Liver (tissue), 3 donors: ENCODE measurements at regions not wholly inside any gene's neighbourhood (a gene's known extent, or its start where the extent isn't known, plus 50 kb on each side); places are given as distances from the start of the nearest gene placed in this dataset.

Source experiments
- CTCF ChIP-seq: fragments of 150-350 bp; IDR thresholded peaks from 2 replicates; pipeline ENCODE4 v1.5.1; 2017; ENCODE audit warnings: improper control_type of control experiment, low read depth, low read length; ENCODE audit not compliant: missing input control
- JUND ChIP-seq, 2 donors: IDR thresholded peaks; 2 replicates each; pipeline ENCODE4 v1.6.1; 2016; ENCODE audit warnings: antibody characterized with exemption in 2 of 2
- SP1 ChIP-seq: IDR thresholded peaks from 2 replicates; pipeline ENCODE4 v1.6.1; 2018; ENCODE audit warnings: antibody characterized with exemption, mild to moderate bottlenecking
- TAF1 ChIP-seq: conservative IDR thresholded peaks from 2 replicates; pipeline ENCODE4 v1.6.1; 2016; ENCODE audit warnings: antibody characterized with exemption, mild to moderate bottlenecking
- TF ChIP-seq, protein P1 (sequence below): IDR thresholded peaks from 2 replicates; pipeline ENCODE4 v1.6.1; 2016; ENCODE audit warnings: antibody characterized with exemption
- TF ChIP-seq, protein P2 (sequence below): IDR thresholded peaks from 2 replicates; pipeline ENCODE4 v1.6.1; 2016; ENCODE audit warnings: antibody characterized with exemption
- donor health status: healthy.
- donor health status: healthy.

DNA sequence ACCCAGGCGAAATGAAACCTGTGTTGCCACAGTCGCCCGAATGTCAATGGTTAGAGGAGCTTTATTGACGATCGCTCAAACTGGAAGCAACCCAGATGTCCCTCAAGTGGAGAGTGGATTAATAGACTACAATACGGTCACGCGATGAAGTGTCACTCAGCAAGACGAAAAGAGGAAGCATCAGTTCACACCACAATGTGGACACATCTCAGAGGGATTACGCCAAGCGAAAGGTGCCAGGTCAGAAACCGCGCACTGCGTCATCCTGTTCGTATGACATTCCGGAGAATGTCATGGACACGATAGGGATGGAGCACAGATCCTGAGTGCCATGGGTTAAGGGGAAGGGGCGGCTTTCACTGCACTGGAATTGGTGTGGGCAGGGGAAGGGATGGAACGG lies 111.7 kb downstream of the HMX1 start:
- TF ChIP-seq, protein P1, sequence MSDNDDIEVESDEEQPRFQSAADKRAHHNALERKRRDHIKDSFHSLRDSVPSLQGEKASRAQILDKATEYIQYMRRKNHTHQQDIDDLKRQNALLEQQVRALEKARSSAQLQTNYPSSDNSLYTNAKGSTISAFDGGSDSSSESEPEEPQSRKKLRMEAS, result no peak
- TF ChIP-seq SP1 (no peak), CTCF (no peak), TAF1 (no peak), JUND (IDR thresholded peaks at IDR 0.05) (no peak)
- TF ChIP-seq, protein P2, sequence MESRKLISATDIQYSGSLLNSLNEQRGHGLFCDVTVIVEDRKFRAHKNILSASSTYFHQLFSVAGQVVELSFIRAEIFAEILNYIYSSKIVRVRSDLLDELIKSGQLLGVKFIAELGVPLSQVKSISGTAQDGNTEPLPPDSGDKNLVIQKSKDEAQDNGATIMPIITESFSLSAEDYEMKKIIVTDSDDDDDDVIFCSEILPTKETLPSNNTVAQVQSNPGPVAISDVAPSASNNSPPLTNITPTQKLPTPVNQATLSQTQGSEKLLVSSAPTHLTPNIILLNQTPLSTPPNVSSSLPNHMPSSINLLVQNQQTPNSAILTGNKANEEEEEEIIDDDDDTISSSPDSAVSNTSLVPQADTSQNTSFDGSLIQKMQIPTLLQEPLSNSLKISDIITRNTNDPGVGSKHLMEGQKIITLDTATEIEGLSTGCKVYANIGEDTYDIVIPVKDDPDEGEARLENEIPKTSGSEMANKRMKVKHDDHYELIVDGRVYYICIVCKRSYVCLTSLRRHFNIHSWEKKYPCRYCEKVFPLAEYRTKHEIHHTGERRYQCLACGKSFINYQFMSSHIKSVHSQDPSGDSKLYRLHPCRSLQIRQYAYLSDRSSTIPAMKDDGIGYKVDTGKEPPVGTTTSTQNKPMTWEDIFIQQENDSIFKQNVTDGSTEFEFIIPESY, result no peak
